Stimulated activated CD4-positive, alpha-beta T cell treated with anti-CD3 and anti-CD28 coated beads, Interleukin-1b, Interleukin-23, amount 100 ng/mL, for 24 hours (primary cell): ENCODE measurements at regions not wholly inside any gene's neighbourhood (a gene's known extent, or its start where the extent isn't known, plus 50 kb on each side); places are given as distances from the start of the nearest gene placed in this dataset.

Source experiments
- DNase-seq, 4 experiments: peaks; one replicate each; pipeline ENCODE4 v3.0.0-alpha.2; 2020; ENCODE audit warnings: low read depth in 4 of 4, low spot score in 1 of 4

DNA sequence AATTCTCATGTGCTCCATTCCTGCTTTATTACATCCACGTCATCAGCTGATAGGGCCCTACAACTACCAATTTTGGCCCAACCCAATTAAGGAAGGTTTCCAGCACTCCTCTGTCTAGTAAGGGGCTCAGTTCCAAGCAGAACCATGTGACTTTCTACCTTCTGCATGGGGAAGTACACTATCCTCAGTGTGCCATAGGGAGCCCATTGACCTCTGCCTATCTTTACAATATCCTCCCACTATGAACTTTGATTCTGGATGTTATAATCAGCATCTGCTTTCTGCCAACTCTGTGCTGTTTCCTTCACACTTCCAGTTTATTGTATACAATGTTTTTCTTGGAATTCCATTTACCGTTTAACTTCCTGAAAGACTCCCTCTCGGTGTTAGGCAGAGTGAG lies 53.9 kb upstream of the GCFC2 start:
- no peak for DNase-seq
